OCI-LY1 (cell line): ENCODE measurements at regions not wholly inside any gene's neighbourhood (a gene's known extent, or its start where the extent isn't known, plus 50 kb on each side); places are given as distances from the start of the nearest gene placed in this dataset.

Source experiments
- EZH2 ChIP-seq: fragments of 200-600 bp; sonication (generic), shearing (Covaris generic); IDR thresholded peaks from 2 replicates; pipeline ENCODE4 v1.8.0; 2017; ENCODE audit warnings: borderline replicate concordance, mixed run types, mild to moderate bottlenecking, antibody characterized with exemption, low read length, moderate library complexity, mixed read lengths
- TF ChIP-seq, protein P1 (sequence below): fragments of 200-600 bp; sonication (generic), shearing (Covaris generic); IDR thresholded peaks from 2 replicates; pipeline ENCODE4 v1.5.1; 2017; ENCODE audit warnings: mild to moderate bottlenecking, antibody characterized with exemption, low read length, moderate library complexity, mixed read lengths

DNA sequence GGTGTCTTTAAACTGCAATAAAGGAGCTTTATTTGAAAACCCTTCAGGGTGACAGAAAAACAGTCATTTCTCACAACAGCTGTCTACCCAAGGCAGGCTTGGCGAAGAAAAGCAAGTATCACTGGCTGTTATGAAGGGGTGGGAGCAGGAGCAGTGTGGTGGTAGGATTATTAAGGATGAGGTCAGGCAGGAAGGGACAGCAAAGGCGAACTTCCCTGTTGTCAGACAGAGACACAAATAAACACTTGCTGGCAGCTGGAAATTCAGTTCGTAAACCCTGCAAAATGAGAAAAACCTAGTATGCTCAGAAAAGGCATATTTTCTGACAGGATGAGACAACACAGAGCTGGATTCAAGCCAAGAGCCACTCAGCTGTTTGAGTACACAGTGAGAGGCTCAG lies 416.3 kb upstream of the CDH5 start:
- no peak for TF ChIP-seq EZH2
- TF ChIP-seq, protein P1, sequence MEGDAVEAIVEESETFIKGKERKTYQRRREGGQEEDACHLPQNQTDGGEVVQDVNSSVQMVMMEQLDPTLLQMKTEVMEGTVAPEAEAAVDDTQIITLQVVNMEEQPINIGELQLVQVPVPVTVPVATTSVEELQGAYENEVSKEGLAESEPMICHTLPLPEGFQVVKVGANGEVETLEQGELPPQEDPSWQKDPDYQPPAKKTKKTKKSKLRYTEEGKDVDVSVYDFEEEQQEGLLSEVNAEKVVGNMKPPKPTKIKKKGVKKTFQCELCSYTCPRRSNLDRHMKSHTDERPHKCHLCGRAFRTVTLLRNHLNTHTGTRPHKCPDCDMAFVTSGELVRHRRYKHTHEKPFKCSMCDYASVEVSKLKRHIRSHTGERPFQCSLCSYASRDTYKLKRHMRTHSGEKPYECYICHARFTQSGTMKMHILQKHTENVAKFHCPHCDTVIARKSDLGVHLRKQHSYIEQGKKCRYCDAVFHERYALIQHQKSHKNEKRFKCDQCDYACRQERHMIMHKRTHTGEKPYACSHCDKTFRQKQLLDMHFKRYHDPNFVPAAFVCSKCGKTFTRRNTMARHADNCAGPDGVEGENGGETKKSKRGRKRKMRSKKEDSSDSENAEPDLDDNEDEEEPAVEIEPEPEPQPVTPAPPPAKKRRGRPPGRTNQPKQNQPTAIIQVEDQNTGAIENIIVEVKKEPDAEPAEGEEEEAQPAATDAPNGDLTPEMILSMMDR, result no peak
